NCI-H1694 (cell line): ENCODE measurements at regions not wholly inside any gene's neighbourhood (a gene's known extent, or its start where the extent isn't known, plus 50 kb on each side); places are given as distances from the start of the nearest gene placed in this dataset.
"Not testable (repeated sequence)": the region's sequence is repeated elsewhere in the genome, so short reads cannot be mapped to it uniquely, and the experiment has no call there.

Experiments used
- DNase-seq: peaks from one replicate; lab custom pipeline; 2025; lab: John Stamatoyannopoulos, UW

- DNase-seq = no peak
Measured at GRCh38 chrX:45986081-45986480, 559.1 kb downstream of the ZNF674 start.

GRCh38 chrX:45982958-45983727 is 562.1 kb downstream of the ZNF674 start:
- DNase-seq = not testable (repeated sequence)

- DNase-seq = no peak
Measured at GRCh38 chrX:45980726-45981125, 564.5 kb downstream of the ZNF674 start.

DNA sequence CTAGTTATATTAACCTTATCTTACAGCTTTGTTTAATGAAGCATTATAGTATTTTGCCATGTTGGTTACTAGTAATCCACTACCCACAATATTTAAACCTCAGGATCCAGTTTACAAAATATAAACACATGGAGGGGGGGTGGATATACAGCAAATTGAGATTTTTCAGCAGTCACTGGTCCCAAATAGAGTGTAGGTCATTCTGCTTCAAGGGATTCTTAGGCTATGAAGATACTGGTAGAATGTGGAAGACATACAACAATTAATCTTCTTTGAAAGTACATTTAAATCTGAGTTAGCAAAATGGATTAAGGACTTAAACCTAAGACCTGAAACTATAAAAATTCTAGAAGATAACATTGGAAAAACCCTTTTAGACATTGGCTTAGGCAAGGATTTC is 569.6 kb downstream of the ZNF674 start:
- no peak for DNase-seq

GRCh38 chrX:45972636-45973035 is 572.6 kb downstream of the ZNF674 start:
- DNase-seq = no peak

DNA sequence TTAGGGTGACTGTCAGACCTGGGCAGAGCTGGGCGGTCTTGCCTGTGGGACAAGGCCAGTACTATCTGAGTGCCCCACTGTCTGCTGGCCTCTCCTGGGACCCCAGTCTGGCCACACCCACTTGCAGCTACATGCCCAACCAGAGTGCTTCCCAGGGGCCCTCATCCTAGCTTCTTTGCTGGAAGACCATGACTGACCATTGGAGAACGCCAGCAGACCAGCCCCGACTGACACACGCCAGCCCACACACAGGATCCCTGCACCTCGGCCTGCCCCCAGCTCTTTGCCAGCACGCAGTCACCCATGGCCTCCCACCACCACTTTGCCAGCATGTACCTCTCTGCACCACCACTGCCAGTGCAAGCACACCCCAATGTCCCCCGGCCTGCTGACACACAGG is 585.7 kb downstream of the ZNF674 start:
- DNase-seq = no peak

- DNase-seq = no peak
Measured at GRCh38 chrX:45956191-45956870, 588.9 kb downstream of the ZNF674 start.

DNA sequence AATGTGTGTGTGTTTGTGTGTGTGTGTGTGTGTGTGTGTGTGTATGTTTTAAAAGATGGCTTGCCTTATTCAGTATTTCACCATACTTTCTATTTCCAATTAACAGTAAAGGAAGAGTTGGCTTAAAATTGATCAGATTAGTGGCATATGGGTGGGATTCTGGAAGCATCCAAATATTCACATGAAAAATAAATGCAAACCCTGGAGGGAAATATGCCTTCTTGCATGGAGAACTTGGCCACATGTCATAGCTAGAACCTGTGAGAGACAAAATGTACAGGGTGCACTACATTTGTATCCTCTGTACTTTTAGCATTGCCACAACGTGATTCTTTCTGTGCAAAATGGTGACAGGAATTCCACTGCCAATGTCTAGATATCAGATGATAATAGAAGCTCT is 589.6 kb downstream of the ZNF674 start:
- no peak for DNase-seq

DNA sequence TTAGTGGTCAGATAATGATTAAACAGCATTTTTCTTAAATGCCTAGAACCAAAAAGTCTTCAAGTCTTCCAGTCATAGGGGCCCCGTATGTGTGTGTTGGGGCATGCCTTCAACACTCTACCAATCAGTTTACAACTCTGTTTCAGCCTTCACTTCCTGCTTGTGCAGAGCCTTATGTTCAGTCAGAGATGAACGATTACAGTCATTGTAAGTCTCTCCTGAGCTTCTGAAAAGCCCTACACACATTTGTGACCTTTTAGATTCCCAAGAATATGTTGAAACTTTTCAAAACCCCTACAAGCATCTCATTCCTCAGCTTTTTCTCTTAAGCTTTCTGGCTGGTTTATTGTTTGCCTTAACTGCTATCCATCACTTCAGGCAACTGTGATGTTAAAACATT is 591.2 kb downstream of the ZNF674 start:
- no peak for DNase-seq

DNA sequence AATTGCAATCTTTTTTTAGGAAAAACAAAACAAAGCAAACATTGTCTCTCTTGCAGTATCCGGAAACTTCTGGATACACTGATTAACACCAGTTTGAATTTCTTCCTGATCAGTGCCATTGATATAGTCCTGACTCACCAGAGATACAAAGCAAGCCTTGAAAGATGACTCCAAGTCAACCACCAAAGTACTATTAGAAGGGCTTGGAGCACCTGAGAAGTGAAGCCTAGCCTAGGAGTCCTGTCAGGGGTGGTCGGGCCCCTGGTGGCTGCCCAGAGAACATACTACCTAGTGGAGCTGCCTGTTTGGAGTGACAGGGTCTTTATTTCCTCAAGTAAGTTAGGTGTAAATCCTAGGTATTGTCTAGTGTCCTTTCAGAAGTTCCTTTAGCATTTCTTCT is 593.2 kb downstream of the ZNF674 start:
- no peak for DNase-seq

- no peak for DNase-seq
Measured at GRCh38 chrX:45935408-45935807, 609.8 kb downstream of the ZNF674 start.

DNA sequence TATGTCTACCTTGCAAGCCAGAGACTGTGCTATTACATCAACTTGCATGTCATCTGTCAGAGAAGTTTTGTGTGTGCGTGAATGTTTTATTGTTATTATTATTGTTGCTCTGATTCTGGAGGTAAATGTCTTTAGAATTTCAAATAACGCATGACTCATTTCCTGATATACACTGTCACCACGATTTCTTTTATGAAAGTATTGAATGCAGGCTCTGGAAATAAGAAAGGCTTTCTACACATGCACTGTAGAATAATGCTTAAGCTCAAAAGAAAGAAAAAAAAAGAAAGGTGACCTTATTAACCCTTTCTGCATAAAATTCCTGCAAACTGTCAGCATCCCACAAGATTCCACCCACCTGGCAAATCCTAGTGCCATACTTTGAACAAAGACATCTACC is 632.9 kb downstream of the ZNF674 start:
- DNase-seq = no peak

DNA sequence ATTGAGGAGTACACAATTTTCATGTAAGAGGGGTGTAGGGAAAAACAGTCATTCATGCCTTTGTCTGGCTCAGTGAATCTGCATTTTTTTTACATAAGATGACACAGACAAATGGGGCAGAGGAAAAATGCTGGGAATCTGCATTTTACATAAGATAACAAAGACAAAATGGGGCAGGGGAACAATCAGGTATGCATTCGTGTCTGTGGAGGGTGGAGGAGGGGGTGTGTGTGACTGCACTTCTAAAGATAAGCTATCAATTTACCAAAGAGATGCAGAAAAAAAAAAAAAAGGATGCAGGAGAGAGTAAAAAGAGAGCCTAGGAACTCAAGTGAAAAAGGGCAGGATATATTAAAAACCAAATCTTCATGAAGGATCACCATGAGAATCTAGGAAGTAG is 637.4 kb downstream of the ZNF674 start:
- no peak for DNase-seq

DNA sequence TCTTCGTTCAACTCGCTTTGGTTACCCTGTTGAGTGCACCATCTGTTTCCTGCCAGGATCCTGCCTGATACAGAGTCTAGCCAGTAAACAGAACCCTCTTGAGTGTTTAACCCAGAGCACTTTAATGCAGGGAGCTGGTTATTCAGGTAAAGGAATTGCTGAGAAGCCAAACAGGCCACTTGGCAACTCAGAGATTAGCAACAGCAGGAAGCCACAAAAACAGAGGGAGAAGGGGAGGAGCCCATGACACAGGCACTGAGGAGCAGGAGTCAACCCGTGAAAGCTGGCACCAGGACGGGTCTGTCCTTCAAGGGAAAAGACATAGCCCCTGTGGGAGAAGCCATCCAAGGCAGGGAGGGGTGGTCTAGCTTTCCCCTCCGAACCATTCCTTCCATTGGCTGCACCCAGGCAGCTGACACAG is 641.4 kb downstream of the ZNF674 start:
- no peak for DNase-seq

- no peak for DNase-seq
Measured at GRCh38 chrX:45900766-45901615, 644.2 kb downstream of the ZNF674 start.

DNA sequence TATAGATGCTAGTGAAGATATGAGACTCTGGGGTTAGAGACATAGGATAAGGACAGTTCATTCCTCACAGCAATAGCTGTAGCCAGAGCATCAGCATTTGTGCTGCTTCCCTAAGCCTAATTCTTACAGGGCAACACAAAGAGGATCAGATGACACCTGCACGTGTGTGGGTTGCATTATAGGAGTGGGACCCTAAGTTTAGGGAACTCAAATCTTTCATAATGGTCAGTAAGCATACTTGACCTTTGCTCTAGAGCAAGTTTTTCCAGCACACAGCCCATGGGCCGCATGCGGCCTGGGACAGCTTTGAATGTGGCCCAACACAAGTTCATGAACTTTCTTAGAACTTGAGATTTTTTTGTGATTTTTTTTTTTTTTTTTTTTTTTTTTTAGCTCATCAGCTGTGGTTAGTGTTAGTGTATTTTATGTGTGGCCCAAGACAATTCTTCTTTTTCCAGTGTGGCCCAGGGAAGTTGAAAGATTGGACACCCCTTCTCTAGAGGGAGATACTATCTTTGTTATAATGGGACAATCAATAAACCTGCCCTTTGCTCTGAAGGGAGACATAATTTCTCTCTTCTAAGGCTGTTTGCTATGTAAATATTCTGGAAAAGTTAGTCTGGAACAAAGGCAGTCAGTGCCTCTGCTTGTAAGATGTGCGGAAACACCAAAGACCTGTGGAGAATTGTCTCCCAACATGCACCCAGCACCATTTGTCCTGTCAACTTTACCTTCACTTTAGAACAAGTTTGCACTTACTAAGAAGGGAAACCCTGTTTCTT is 650.2 kb downstream of the ZNF674 start:
- no peak for DNase-seq

DNA sequence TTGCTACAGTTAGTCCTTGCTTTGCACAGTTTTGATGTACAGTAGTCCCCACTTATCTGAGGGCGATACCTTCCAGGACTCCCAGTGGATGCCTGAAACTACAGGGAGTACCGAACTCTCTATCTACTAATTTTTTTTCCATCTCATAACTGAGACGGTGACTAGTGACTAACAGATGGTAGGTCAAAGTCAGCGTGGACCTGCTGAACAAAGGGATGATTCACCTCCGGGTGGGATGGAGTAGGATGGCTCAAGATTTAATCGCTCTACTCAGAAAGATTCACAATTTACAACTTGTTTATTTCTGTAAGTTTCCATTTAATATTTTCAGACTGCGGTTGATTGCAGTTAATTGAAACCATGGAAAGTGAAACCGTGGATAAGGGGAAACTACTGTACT is 655.8 kb downstream of the ZNF674 start:
- DNase-seq = no peak

- no peak for DNase-seq
Measured at GRCh38 chrX:45888518-45888917, 656.7 kb downstream of the ZNF674 start.

DNA sequence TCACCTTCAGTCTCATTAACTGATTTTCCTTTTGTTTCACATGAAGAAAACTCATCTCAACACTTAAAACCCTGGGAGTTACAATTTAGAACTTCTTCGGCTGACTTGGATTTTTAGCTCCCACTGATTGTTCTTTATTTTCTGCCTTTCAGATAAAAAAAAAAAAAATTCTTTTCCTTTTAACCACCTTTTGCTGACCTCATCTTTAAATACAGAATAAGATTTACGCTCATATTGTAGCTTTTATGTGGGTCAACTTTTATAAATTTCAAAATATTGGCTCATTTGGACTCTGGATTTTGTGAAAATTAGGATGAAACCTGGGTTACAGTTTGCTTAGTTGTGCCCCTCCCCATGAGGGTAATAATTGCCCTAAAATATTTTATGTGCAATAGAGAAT is 659.3 kb downstream of the ZNF674 start:
- DNase-seq = no peak

- no peak for DNase-seq
Measured at GRCh38 chrX:45879512-45879911, 665.7 kb downstream of the ZNF674 start.

DNA sequence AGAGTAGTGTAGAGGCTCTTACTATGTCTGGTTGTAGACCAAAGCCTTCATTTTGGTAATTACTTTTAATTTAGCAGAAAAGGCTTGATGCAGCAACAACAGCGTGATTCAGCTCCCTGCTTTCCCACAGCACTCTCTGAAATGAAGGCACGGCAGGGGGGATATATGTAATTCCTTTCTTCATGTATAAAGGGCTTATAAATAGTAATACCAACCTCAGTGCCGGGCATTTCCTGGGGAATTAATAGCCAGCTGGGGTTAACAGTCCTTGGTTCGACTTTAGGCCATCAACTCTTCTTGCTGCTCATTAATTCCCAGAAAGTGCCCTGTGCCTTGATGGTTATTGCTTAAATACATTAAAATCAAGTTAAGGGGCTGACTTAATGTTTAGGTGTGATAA is 669.0 kb downstream of the ZNF674 start:
- DNase-seq = no peak

- DNase-seq = no peak
Measured at GRCh38 chrX:45873781-45874180, 671.4 kb downstream of the ZNF674 start.
